ENCODE measurements at regions not wholly inside any gene's neighbourhood (a gene's known extent, or its start where the extent isn't known, plus 50 kb on each side); places are given as distances from the start of the nearest gene placed in this dataset.

DNA sequence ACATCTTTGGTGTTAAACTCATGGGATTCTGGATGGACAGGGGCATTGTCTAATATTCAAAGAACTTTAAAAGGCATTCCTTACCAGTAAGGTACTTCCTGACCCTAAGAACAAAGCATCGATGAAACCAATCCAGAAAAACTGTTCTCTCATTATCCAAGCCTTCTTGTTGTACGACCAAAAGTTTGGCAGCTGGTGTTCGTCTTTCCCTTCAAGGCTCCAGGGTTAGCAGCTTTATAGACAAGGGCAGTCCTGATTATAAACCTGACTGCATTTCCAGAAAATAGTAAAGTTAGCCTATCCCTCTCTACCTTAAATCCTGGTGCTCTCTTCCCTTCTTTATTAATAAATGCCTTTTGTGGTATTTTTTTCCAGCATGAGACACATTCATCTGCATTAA is 149.4 kb upstream of the MRPS30 start:
- TF ChIP-seq YY1 (IDR thresholded peaks at IDR 0.05; ENCODE audit: insufficient read depth, insufficient read length), result no peak
- TF ChIP-seq SUZ12 (IDR thresholded peaks at IDR 0.05; ENCODE audit: extremely low read depth, insufficient read depth, insufficient read length), result no peak
